H1 (cell line): ENCODE measurements at regions not wholly inside any gene's neighbourhood (a gene's known extent, or its start where the extent isn't known, plus 50 kb on each side); places are given as distances from the start of the nearest gene placed in this dataset.

ENCODE experiments used
- ATF2 ChIP-seq: IDR thresholded peaks from 2 replicates; pipeline ENCODE4 v1.6.1; 2012; ENCODE audit warnings: low read length, inconsistent platforms
- E2F6 ChIP-seq: IDR thresholded peaks from 2 replicates; pipeline ENCODE4 v1.6.1; 2012; ENCODE audit warnings: inconsistent platforms
- KDM4A ChIP-seq: IDR thresholded peaks from one replicate; pipeline ENCODE4 v1.7.1; 2012; ENCODE audit warnings: low read depth, mild to moderate bottlenecking, moderate library complexity, low read length, inconsistent platforms; ENCODE audit not compliant: severe bottlenecking
- NRF1 ChIP-seq: IDR thresholded peaks from 2 replicates; pipeline ENCODE4 v1.6.1; 2011; ENCODE audit warnings: mild to moderate bottlenecking, low read depth, low read length, improper control_type of control experiment
- SIX5 ChIP-seq: IDR thresholded peaks from 2 replicates; pipeline ENCODE4 v1.6.1; 2011; ENCODE audit warnings: mild to moderate bottlenecking, low read depth, low read length

GRCh38 chr5:60149081-60149480 lies 255.6 kb upstream of the PDE4D start (continued):
- TF ChIP-seq SIX5: no peak
- no peak for TF ChIP-seq KDM4A
- no peak for TF ChIP-seq NRF1
- TF ChIP-seq ATF2: no peak
- TF ChIP-seq E2F6: no peak
